ENCODE measurements at regions not wholly inside any gene's neighbourhood (a gene's known extent, or its start where the extent isn't known, plus 50 kb on each side); places are given as distances from the start of the nearest gene placed in this dataset.
"Not testable (repeated sequence)": the region's sequence is repeated elsewhere in the genome, so short reads cannot be mapped to it uniquely, and the experiment has no call there.

DNA sequence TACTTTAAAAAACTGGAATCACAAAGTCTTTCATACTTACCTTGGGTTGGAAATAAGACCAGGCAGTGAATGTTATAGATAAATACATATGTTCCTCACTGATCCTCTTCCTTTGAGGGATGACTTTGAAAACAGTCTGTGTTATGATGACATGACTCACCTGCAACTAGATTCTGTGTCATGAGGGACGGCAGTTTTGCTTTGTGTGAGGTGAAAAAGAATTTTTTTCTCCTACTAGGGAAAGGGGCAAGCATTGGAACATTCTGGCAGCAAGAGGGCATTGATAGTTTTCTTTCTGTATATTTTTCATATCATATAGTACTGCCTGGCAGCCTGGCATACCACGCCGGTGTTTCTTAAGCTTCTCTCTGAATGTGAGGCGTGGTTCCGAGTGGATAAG, 99.8 kb upstream of the THOC3 start:
- TF ChIP-seq, protein P1, sequence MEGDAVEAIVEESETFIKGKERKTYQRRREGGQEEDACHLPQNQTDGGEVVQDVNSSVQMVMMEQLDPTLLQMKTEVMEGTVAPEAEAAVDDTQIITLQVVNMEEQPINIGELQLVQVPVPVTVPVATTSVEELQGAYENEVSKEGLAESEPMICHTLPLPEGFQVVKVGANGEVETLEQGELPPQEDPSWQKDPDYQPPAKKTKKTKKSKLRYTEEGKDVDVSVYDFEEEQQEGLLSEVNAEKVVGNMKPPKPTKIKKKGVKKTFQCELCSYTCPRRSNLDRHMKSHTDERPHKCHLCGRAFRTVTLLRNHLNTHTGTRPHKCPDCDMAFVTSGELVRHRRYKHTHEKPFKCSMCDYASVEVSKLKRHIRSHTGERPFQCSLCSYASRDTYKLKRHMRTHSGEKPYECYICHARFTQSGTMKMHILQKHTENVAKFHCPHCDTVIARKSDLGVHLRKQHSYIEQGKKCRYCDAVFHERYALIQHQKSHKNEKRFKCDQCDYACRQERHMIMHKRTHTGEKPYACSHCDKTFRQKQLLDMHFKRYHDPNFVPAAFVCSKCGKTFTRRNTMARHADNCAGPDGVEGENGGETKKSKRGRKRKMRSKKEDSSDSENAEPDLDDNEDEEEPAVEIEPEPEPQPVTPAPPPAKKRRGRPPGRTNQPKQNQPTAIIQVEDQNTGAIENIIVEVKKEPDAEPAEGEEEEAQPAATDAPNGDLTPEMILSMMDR (conservative IDR thresholded peaks at IDR 0.05), result not testable (repeated sequence)
- TF ChIP-seq EZH2 (IDR thresholded peaks at IDR 0.05; ENCODE audit: low read depth), result not testable (repeated sequence)

Measured in PC-9 (cell line).